Panc1 (cell line): ENCODE measurements at regions not wholly inside any gene's neighbourhood (a gene's known extent, or its start where the extent isn't known, plus 50 kb on each side); places are given as distances from the start of the nearest gene placed in this dataset.

Source experiments
- ATAC-seq: fragments of 200-7000 bp; cut with Tn5 transposase; 2 replicates; pipeline ENCODE4 v1.9.1; 2020; ENCODE audit warnings: mild to moderate bottlenecking, moderate library complexity
- BruUV-seq: library from RNA; stranded (reverse); fragments of 400-500 nt; replicated peaks from 2 replicates; lab custom pipeline; 2021; lab: Mats Ljungman, UMichigan
- CTCF ChIA-PET: fragments of 300-600 bp; sonication (Branson Sonifier 250); formaldehyde crosslinking; loops from one replicate; lab custom pipeline; 2022; ENCODE audit warnings: antibody characterized with exemption; lab: Charles Lee
- POLR2A ChIA-PET: fragments of 300-600 bp; sonication (Branson Sonifier 250); formaldehyde crosslinking; loops from one replicate; lab custom pipeline; 2022; ENCODE audit warnings: antibody characterized with exemption; lab: Charles Lee
- DNase-seq: peaks from one replicate; pipeline ENCODE4 v3.0.0-alpha.2; 2010; ENCODE audit warnings: low read depth, low spot score
- H3K27ac ChIP-seq: 2 replicates; pipeline ENCODE4 v1.5.1; 2011; ENCODE audit warnings: mild to moderate bottlenecking, low read length, inconsistent platforms
- H3K27me3 ChIP-seq: fragments of 200-500 bp; sonication (Bioruptor generic); 2 replicates; pipeline ENCODE4 v1.6.0; 2014; ENCODE audit warnings: low read length, inconsistent platforms; ENCODE audit not compliant: control insufficient read depth, insufficient read depth
- H3K36me3 ChIP-seq: fragments of 200-500 bp; sonication (Bioruptor generic); 2 replicates; pipeline ENCODE4 v1.5.1; 2014; ENCODE audit warnings: inconsistent platforms, mild to moderate bottlenecking, low read length, moderate library complexity; ENCODE audit not compliant: control insufficient read depth, insufficient read depth
- H3K4me1 ChIP-seq: 2 replicates; pipeline ENCODE4 v1.5.1; 2011; ENCODE audit warnings: inconsistent platforms, mild to moderate bottlenecking, low read length, moderate library complexity; ENCODE audit not compliant: control insufficient read depth, insufficient read depth
- H3K4me3 ChIP-seq, 2 experiments: 2 replicates each; pipeline ENCODE4 v1.5.1; 2011 to 2012; ENCODE audit warnings: low read depth in 2 of 2, low read length in 2 of 2, mild to moderate bottlenecking in 2 of 2, inconsistent platforms in 1 of 2, moderate library complexity in 1 of 2
- H3K9me3 ChIP-seq: fragments of 200-500 bp; sonication (Bioruptor generic); 2 replicates; pipeline ENCODE4 v1.5.1; 2014; ENCODE audit warnings: low read depth, mild to moderate bottlenecking, inconsistent platforms, low read length, moderate library complexity; ENCODE audit not compliant: control insufficient read depth, insufficient read depth
- CTCF ChIP-seq: fragments of 450-650 bp; IDR thresholded peaks from 2 replicates; pipeline ENCODE4 v1.5.1; 2017; ENCODE audit warnings: mild to moderate bottlenecking
- POLR2AphosphoS5 ChIP-seq: IDR thresholded peaks from 2 replicates; pipeline ENCODE4 v1.6.1; 2012; ENCODE audit warnings: mild to moderate bottlenecking, low read depth, low read length, moderate library complexity
- REST ChIP-seq, 2 experiments: IDR thresholded peaks; 2 replicates each; pipeline ENCODE4 v1.6.1; 2011 to 2012; ENCODE audit warnings: low read depth in 2 of 2, control low read depth in 1 of 2, low read length in 1 of 2, mild to moderate bottlenecking in 1 of 2, moderate library complexity in 1 of 2; ENCODE audit not compliant: insufficient read depth in 1 of 2
- SIN3A ChIP-seq: IDR thresholded peaks from 2 replicates; pipeline ENCODE4 v1.6.1; 2012; ENCODE audit warnings: low read depth, mild to moderate bottlenecking, low read length, moderate library complexity, borderline replicate concordance; ENCODE audit not compliant: insufficient read depth
- TCF7L2 ChIP-seq: IDR thresholded peaks from 2 replicates; pipeline ENCODE4 v1.6.1; 2011; ENCODE audit warnings: mild to moderate bottlenecking, low read depth, low read length, inconsistent platforms
- in situ Hi-C: cut with HindIII; loops from 2 replicates; pipeline ENCODE4 v1.10.0; 2016; ENCODE audit warnings: low sequenced_read_pairs, low pct_unique_long_range_greater_than_20kb
- intact Hi-C: fragments of 100-400 bp; cut with micrococcal nuclease; formaldehyde crosslinking; loops from one replicate; pipeline ENCODE4 v1.10.0; 2022; ENCODE audit not compliant: unreplicated experiment

- CTCF ChIA-PET, result no interaction called here
Measured at GRCh38 chr20:22905658-22906057, 129.5 kb upstream of the SSTR4 start.

DNA sequence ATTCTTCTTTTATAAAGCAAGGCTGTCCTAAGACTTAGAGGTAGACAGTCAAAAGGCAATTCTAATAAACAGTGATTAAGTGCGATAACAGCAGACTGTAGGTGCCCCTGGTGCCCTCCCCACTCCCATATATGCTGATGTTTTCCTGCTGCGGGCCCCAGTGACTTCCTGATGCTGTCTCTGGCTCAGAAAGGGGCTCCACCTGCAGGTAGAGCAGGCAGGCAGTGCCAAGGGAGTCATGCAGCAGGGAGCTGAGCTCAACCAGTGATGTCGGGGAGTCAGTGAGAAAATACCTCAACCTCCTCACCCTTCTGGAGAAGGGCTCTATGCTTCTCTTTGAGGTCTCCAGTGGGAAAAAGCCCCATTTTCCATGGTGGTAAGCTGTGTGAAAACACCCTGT, 126.7 kb upstream of the SSTR4 start:
- no peak overlapping the region for H3K27ac ChIP-seq
- ChIA-PET CTCF (no interaction called here), POLR2A (no interaction called here)
- ATAC-seq (no peak), DNase-seq (no peak)
- no peaks in the 10 kb centered on the region for H3K36me3 ChIP-seq
- TF ChIP-seq CTCF (no peak), POLR2AphosphoS5 (no peak), TCF7L2 (no peak), SIN3A (no peak), REST (IDR thresholded peaks at IDR 0.05; ENCODE audit: insufficient read depth in 1 of 2, low read depth in 2 of 2, low read length in 1 of 2) (no peak)
- no peak overlapping the region for H3K4me3 ChIP-seq
- intact Hi-C loops (no loop called here), in situ Hi-C loops (no loop called here)
- no TSS peak for BruUV-seq
- no peaks in the 10 kb centered on the region for H3K4me1 ChIP-seq
- H3K27me3 ChIP-seq, result peaks cover 3% of the 10 kb centered on the region; the same call in 1 of the 2 replicates
- no peaks in the 10 kb centered on the region for H3K9me3 ChIP-seq

More at GRCh38 chr20:22905658-22906057, 129.5 kb upstream of the SSTR4 start:
- no peaks in the 10 kb centered on the region for H3K9me3 ChIP-seq
- H3K27ac ChIP-seq, result no peak overlapping the region
- no peak for DNase-seq
- peaks cover 3% of the 10 kb centered on the region; the same call in 1 of the 2 replicates for H3K27me3 ChIP-seq
- intact Hi-C loops (no loop called here), in situ Hi-C loops (no loop called here)
- H3K4me3 ChIP-seq, result no peak overlapping the region
- H3K36me3 ChIP-seq, result no peaks in the 10 kb centered on the region
- no peak for TF ChIP-seq POLR2AphosphoS5
- no peak for TF ChIP-seq CTCF
- TF ChIP-seq SIN3A, result no peak
- no peak for TF ChIP-seq TCF7L2
- no peak for TF ChIP-seq REST (IDR thresholded peaks at IDR 0.05; ENCODE audit: insufficient read depth in 1 of 2, low read depth in 2 of 2, low read length in 1 of 2)
- no TSS peak for BruUV-seq
- no peak for ATAC-seq
- POLR2A ChIA-PET, result no interaction called here
- H3K4me1 ChIP-seq, result no peaks in the 10 kb centered on the region
